HEK293 (cell line): ENCODE measurements at regions not wholly inside any gene's neighbourhood (a gene's known extent, or its start where the extent isn't known, plus 50 kb on each side); places are given as distances from the start of the nearest gene placed in this dataset.
A peak's percentile ranks its signal among the peaks of the same experiment; 100 is the strongest.

Experiments used
- BCL11B ChIP-seq: fragments of 450-650 bp; formaldehyde crosslinking; IDR thresholded peaks from 2 replicates; pipeline ENCODE4 v1.5.1; 2016; ENCODE audit warnings: low read depth, missing biosample characterization, missing genetic modification characterization
- GLIS1 ChIP-seq: fragments of 450-650 bp; formaldehyde crosslinking; IDR thresholded peaks from 2 replicates; pipeline ENCODE4 v1.5.1; 2016; ENCODE audit warnings: missing biosample characterization, missing genetic modification characterization
- KLF10 ChIP-seq: fragments of 450-650 bp; IDR thresholded peaks from 2 replicates; pipeline ENCODE4 v1.5.1; 2018; ENCODE audit warnings: missing biosample characterization, mild to moderate bottlenecking, missing genetic modification characterization
- KLF7 ChIP-seq: fragments of 450-650 bp; formaldehyde crosslinking; IDR thresholded peaks from 2 replicates; pipeline ENCODE4 v1.5.1; 2016; ENCODE audit warnings: missing biosample characterization, missing genetic modification characterization, borderline replicate concordance
- PRDM1 ChIP-seq: fragments of 450-650 bp; formaldehyde crosslinking; IDR thresholded peaks from 2 replicates; pipeline ENCODE4; 2016; ENCODE audit warnings: missing biosample characterization, missing genetic modification characterization
- PRDM10 ChIP-seq: fragments of 450-650 bp; formaldehyde crosslinking; IDR thresholded peaks from 2 replicates; pipeline ENCODE4 v1.5.1; 2016; ENCODE audit warnings: missing biosample characterization, missing genetic modification characterization
- PRDM4 ChIP-seq: fragments of 450-650 bp; formaldehyde crosslinking; IDR thresholded peaks from 2 replicates; pipeline ENCODE4 v1.5.1; 2017; ENCODE audit warnings: missing biosample characterization, missing genetic modification characterization
- ZBTB20 ChIP-seq: fragments of 450-650 bp; formaldehyde crosslinking; IDR thresholded peaks from 2 replicates; pipeline ENCODE4 v1.5.1; 2016; ENCODE audit warnings: missing biosample characterization, missing genetic modification characterization
- ZNF23 ChIP-seq: fragments of 450-650 bp; formaldehyde crosslinking; IDR thresholded peaks from 2 replicates; pipeline ENCODE4 v1.5.1; 2016; ENCODE audit warnings: missing biosample characterization, missing genetic modification characterization, borderline replicate concordance
- ZNF302 ChIP-seq: fragments of 450-650 bp; formaldehyde crosslinking; IDR thresholded peaks from 2 replicates; pipeline ENCODE4 v1.5.1; 2016; ENCODE audit warnings: missing biosample characterization, missing genetic modification characterization, low read depth
- ZNF350 ChIP-seq: fragments of 450-650 bp; formaldehyde crosslinking; IDR thresholded peaks from 2 replicates; pipeline ENCODE4 v1.5.0; 2017; ENCODE audit warnings: missing biosample characterization, mild to moderate bottlenecking, missing genetic modification characterization
- ZNF394 ChIP-seq: fragments of 450-650 bp; formaldehyde crosslinking; IDR thresholded peaks from 2 replicates; pipeline ENCODE4 v1.5.1; 2016; ENCODE audit warnings: missing biosample characterization, missing genetic modification characterization, mild to moderate bottlenecking, moderate library complexity, borderline replicate concordance
- ZNF423 ChIP-seq: fragments of 450-650 bp; formaldehyde crosslinking; IDR thresholded peaks from 2 replicates; pipeline ENCODE4 v1.5.1; 2016; ENCODE audit warnings: missing biosample characterization, missing genetic modification characterization
- ZNF488 ChIP-seq: fragments of 450-650 bp; formaldehyde crosslinking; IDR thresholded peaks from 2 replicates; pipeline ENCODE4 v1.5.1; 2016; ENCODE audit warnings: missing biosample characterization, missing genetic modification characterization
- ZNF549 ChIP-seq: fragments of 450-650 bp; IDR thresholded peaks from 2 replicates; pipeline ENCODE4 v1.5.1; 2018; ENCODE audit warnings: missing biosample characterization, missing genetic modification characterization, mild to moderate bottlenecking, inconsistent platforms, moderate library complexity
- ZNF558 ChIP-seq: fragments of 450-650 bp; formaldehyde crosslinking; IDR thresholded peaks from 2 replicates; pipeline ENCODE4 v1.5.1; 2016; ENCODE audit warnings: missing biosample characterization, missing genetic modification characterization
- ZNF571 ChIP-seq: fragments of 450-650 bp; formaldehyde crosslinking; IDR thresholded peaks from 2 replicates; pipeline ENCODE4 v1.5.0; 2017; ENCODE audit warnings: missing biosample characterization, missing genetic modification characterization
- ZNF654 ChIP-seq: fragments of 450-650 bp; formaldehyde crosslinking; IDR thresholded peaks from 2 replicates; pipeline ENCODE4 v1.5.1; 2016; ENCODE audit warnings: low read depth, missing biosample characterization, missing genetic modification characterization
- ZNF704 ChIP-seq: fragments of 450-650 bp; formaldehyde crosslinking; IDR thresholded peaks from 2 replicates; pipeline ENCODE4 v1.5.1; 2016; ENCODE audit warnings: missing biosample characterization, missing genetic modification characterization
- ZNF707 ChIP-seq: fragments of 450-650 bp; formaldehyde crosslinking; IDR thresholded peaks from 2 replicates; pipeline ENCODE4 v1.5.1; 2016; ENCODE audit warnings: missing biosample characterization, missing genetic modification characterization
- ZNF76 ChIP-seq: fragments of 450-650 bp; formaldehyde crosslinking; IDR thresholded peaks from 2 replicates; pipeline ENCODE4; 2016; ENCODE audit warnings: low read depth, missing biosample characterization, missing genetic modification characterization, borderline replicate concordance
- ZNF776 ChIP-seq: fragments of 450-650 bp; formaldehyde crosslinking; IDR thresholded peaks from 2 replicates; pipeline ENCODE4 v1.5.0; 2017; ENCODE audit warnings: missing biosample characterization, missing genetic modification characterization, borderline replicate concordance
- TF ChIP-seq, protein P1 (sequence below): fragments of 450-650 bp; formaldehyde crosslinking; conservative IDR thresholded peaks from 2 replicates; pipeline ENCODE4 v1.5.1; 2016; ENCODE audit warnings: low read depth, missing biosample characterization, missing genetic modification characterization
- TF ChIP-seq, protein P2 (sequence below): fragments of 450-650 bp; formaldehyde crosslinking; IDR thresholded peaks from 2 replicates; pipeline ENCODE4 v1.5.1; 2016; ENCODE audit warnings: missing biosample characterization, missing genetic modification characterization
- TF ChIP-seq, protein P3 (sequence below): IDR thresholded peaks from 2 replicates; pipeline ENCODE4 v1.6.1; 2011; ENCODE audit warnings: mild to moderate bottlenecking, low read depth, low read length, borderline replicate concordance

GRCh38 chr7:101743241-101743994 lies 74.0 kb upstream of the CUX1 start (continued):
- TF ChIP-seq ZNF704 (tag by site-specific recombination) (no peak), ZNF571 (no peak), KLF7 (tag by site-specific recombination) (no peak), PRDM4 (no peak), ZNF488 (tag by site-specific recombination) (no peak), ZNF776 (no peak), ZNF394 (tag by site-specific recombination) (peak; percentile 39; the same call in 1 of the 2 replicates), ZNF707 (tag by site-specific recombination) (no peak), ZNF350 (no peak), ZBTB20 (tag by site-specific recombination) (peak; percentile 49; the same call in 1 of the 2 replicates), ZNF76 (tag by site-specific recombination) (peak; percentile 56; the same call in 1 of the 2 replicates), GLIS1 (tag by site-specific recombination) (peak; percentile 55), ZNF654 (tag by site-specific recombination) (no peak), ZNF423 (tag by site-specific recombination) (no peak), PRDM1 (tag by site-specific recombination) (no peak), BCL11B (tag by site-specific recombination) (no peak), ZNF302 (tag by site-specific recombination) (no peak), ZNF558 (tag by site-specific recombination) (no peak), ZNF549 (no peak), KLF10 (no peak), PRDM10 (tag by site-specific recombination) (peak; percentile 33), ZNF23 (no peak)
- TF ChIP-seq, protein P1, sequence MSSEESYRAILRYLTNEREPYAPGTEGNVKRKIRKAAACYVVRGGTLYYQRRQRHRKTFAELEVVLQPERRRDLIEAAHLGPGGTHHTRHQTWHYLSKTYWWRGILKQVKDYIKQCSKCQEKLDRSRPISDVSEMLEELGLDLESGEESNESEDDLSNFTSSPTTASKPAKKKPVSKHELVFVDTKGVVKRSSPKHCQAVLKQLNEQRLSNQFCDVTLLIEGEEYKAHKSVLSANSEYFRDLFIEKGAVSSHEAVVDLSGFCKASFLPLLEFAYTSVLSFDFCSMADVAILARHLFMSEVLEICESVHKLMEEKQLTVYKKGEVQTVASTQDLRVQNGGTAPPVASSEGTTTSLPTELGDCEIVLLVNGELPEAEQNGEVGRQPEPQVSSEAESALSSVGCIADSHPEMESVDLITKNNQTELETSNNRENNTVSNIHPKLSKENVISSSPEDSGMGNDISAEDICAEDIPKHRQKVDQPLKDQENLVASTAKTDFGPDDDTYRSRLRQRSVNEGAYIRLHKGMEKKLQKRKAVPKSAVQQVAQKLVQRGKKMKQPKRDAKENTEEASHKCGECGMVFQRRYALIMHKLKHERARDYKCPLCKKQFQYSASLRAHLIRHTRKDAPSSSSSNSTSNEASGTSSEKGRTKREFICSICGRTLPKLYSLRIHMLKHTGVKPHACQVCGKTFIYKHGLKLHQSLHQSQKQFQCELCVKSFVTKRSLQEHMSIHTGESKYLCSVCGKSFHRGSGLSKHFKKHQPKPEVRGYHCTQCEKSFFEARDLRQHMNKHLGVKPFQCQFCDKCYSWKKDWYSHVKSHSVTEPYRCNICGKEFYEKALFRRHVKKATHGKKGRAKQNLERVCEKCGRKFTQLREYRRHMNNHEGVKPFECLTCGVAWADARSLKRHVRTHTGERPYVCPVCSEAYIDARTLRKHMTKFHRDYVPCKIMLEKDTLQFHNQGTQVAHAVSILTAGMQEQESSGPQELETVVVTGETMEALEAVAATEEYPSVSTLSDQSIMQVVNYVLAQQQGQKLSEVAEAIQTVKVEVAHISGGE (tag by site-specific recombination) = no peak; the same call in none of the 2 replicates
- TF ChIP-seq, protein P2, sequence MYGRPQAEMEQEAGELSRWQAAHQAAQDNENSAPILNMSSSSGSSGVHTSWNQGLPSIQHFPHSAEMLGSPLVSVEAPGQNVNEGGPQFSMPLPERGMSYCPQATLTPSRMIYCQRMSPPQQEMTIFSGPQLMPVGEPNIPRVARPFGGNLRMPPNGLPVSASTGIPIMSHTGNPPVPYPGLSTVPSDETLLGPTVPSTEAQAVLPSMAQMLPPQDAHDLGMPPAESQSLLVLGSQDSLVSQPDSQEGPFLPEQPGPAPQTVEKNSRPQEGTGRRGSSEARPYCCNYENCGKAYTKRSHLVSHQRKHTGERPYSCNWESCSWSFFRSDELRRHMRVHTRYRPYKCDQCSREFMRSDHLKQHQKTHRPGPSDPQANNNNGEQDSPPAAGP = peak; percentile 55; the same call in 1 of the 2 replicates
- TF ChIP-seq, protein P3, sequence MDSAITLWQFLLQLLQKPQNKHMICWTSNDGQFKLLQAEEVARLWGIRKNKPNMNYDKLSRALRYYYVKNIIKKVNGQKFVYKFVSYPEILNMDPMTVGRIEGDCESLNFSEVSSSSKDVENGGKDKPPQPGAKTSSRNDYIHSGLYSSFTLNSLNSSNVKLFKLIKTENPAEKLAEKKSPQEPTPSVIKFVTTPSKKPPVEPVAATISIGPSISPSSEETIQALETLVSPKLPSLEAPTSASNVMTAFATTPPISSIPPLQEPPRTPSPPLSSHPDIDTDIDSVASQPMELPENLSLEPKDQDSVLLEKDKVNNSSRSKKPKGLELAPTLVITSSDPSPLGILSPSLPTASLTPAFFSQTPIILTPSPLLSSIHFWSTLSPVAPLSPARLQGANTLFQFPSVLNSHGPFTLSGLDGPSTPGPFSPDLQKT = no peak
